GM21515 (cell line): ENCODE measurements at regions not wholly inside any gene's neighbourhood (a gene's known extent, or its start where the extent isn't known, plus 50 kb on each side); places are given as distances from the start of the nearest gene placed in this dataset.
A peak's percentile ranks its signal among the peaks of the same experiment; 100 is the strongest.
"Not testable (repeated sequence)": the region's sequence is repeated elsewhere in the genome, so short reads cannot be mapped to it uniquely, and the experiment has no call there.

Experiments
- ATAC-seq: cut with Tn5 transposase; IDR thresholded peaks from one replicate; pipeline ENCODE4 v1.9.1; 2021; ENCODE audit not compliant: unreplicated experiment

- ATAC-seq = peak; percentile 54
Observed at GRCh38 chr10:61279400-61279799, 173.8 kb downstream of the TMEM26 start.

- ATAC-seq = no peak
Observed at GRCh38 chr10:61278556-61278955, 174.6 kb downstream of the TMEM26 start.

- ATAC-seq = no peak
Observed at GRCh38 chr10:61272781-61273180, 180.4 kb downstream of the TMEM26 start.

- no peak for ATAC-seq
Observed at GRCh38 chr10:61271127-61271780, 181.9 kb downstream of the TMEM26 start.

GRCh38 chr10:61263518-61263917 is 189.7 kb downstream of the TMEM26 start:
- ATAC-seq = no peak

- ATAC-seq = no peak
Observed at GRCh38 chr10:61262486-61263261, 190.5 kb downstream of the TMEM26 start.

GRCh38 chr10:61257956-61258496 is 195.2 kb downstream of the TMEM26 start:
- ATAC-seq = no peak

- ATAC-seq = no peak
Observed at GRCh38 chr10:61257136-61257535, 196.0 kb downstream of the TMEM26 start.

- ATAC-seq = not testable (repeated sequence)
Observed at GRCh38 chr10:61252326-61252725, 200.9 kb downstream of the TMEM26 start.

- no peak for ATAC-seq
Observed at GRCh38 chr10:61251089-61251488, 202.1 kb downstream of the TMEM26 start.

- ATAC-seq = no peak
Observed at GRCh38 chr10:61250131-61250530, 203.1 kb downstream of the TMEM26 start.

- ATAC-seq = no peak
Observed at GRCh38 chr10:61248013-61248412, 205.2 kb downstream of the TMEM26 start.

- no peak for ATAC-seq
Observed at GRCh38 chr10:61244261-61244775, 208.9 kb downstream of the TMEM26 start.

GRCh38 chr10:61232780-61233179 is 220.4 kb downstream of the TMEM26 start:
- ATAC-seq = no peak

- ATAC-seq = no peak
Observed at GRCh38 chr10:61225939-61226338, 227.2 kb downstream of the TMEM26 start.

- ATAC-seq = no peak
Observed at GRCh38 chr10:61223576-61223975, 229.6 kb downstream of the TMEM26 start.

GRCh38 chr10:61219696-61220095 is 233.5 kb downstream of the TMEM26 start:
- ATAC-seq = no peak

GRCh38 chr10:61217851-61218565 is 235.2 kb downstream of the TMEM26 start:
- no peak for ATAC-seq

GRCh38 chr10:61215246-61215645 is 237.9 kb downstream of the TMEM26 start:
- ATAC-seq = no peak

GRCh38 chr10:61211468-61211867 is 241.7 kb downstream of the TMEM26 start:
- no peak for ATAC-seq

GRCh38 chr10:61197057-61197456 is 253.1 kb upstream of the RHOBTB1 start:
- no peak for ATAC-seq
